ENCODE measurements at regions not wholly inside any gene's neighbourhood (a gene's known extent, or its start where the extent isn't known, plus 50 kb on each side); places are given as distances from the start of the nearest gene placed in this dataset.

GRCh38 chr15:25972141-25972675, 109.1 kb upstream of the ATP10A start:
- Mint-ChIP-seq H3K27me3 (peaks cover 3% of the 10 kb centered on the region), H3K4me1 (no peaks in the 10 kb centered on the region), H3K27ac (no peak overlapping the region), H3K4me3 (no peak overlapping the region), H3K9me3 (ENCODE audit: insufficient read depth) (no peaks in the 10 kb centered on the region)
- no peaks in the 10 kb centered on the region for H3K36me3 ChIP-seq (replicated peaks in 1 of 2; ENCODE audit: control extremely low read depth in 1 of 2, control insufficient read depth in 1 of 2, extremely low read depth in 1 of 2, insufficient read depth in 2 of 2, low read length in 1 of 2)
- ChIA-PET CTCF (no interaction called here), POLR2A (no interaction called here)
- H3K4me1 ChIP-seq (ENCODE audit: control insufficient read depth in 2 of 2, insufficient read depth in 2 of 2, low read length in 2 of 2), result no peaks in the 10 kb centered on the region
- H3K27me3 ChIP-seq (replicated peaks in 1 of 4; ENCODE audit: control extremely low read depth in 1 of 4, control insufficient read depth in 3 of 4, insufficient read depth in 4 of 4, low read length in 3 of 4), result no peaks in the 10 kb centered on the region
- peaks cover 0 to 4% (median 0%) of the 10 kb centered on the region in 3 donors for H3K9me3 ChIP-seq (ENCODE audit: control extremely low read depth in 1 of 3, control insufficient read depth in 2 of 3, insufficient read depth in 1 of 3, low read length in 2 of 3)
- intact Hi-C loops (cut with micrococcal nuclease), result no loop called here
- H3K79me2 ChIP-seq (ENCODE audit: control insufficient read depth, insufficient read depth, low read length), result no peaks in the 10 kb centered on the region
- no peak overlapping the region for H3K9ac ChIP-seq (ENCODE audit: low read length)
- no peak overlapping the region for H3K4me2 ChIP-seq (replicated peaks; ENCODE audit: low read depth, low read length, poor library complexity, severe bottlenecking)
- ATAC-seq (ENCODE audit: low read depth) (no peak), DNase-seq (no peak)
- no peak for TF ChIP-seq EZH2 (IDR thresholded peaks at IDR 0.05; ENCODE audit: borderline replicate concordance, insufficient read depth, low read depth, low read length, poor library complexity, severe bottlenecking)
- no peak for TF ChIP-seq CTCF (IDR thresholded peaks at IDR 0.05)
- H2AFZ ChIP-seq (ENCODE audit: insufficient read depth, low read depth, low read length, poor library complexity, severe bottlenecking), result no peak overlapping the region
- H3K4me3 ChIP-seq (ENCODE audit: control extremely low read depth in 1 of 5, extremely low read depth in 1 of 5, insufficient read depth in 1 of 5, low read depth in 2 of 5, low read length in 4 of 5), result no peak overlapping the region
- H3K27ac ChIP-seq (ENCODE audit: low read length in 2 of 2), result no peak overlapping the region
- 100% methylated on average over 2 of the region's 4 CpGs for WGBS (ENCODE audit: insufficient coverage)
- no peaks in the 10 kb centered on the region for H4K20me1 ChIP-seq (ENCODE audit: control insufficient read depth, insufficient read depth, low read length, poor library complexity, severe bottlenecking)

- no peak for ATAC-seq (ENCODE audit: low read depth)
- ChIA-PET POLR2A (no interaction called here), CTCF (no interaction called here)
- Histone ChIP-seq H3K9ac (ENCODE audit: low read length) (no peak overlapping the region), H3K36me3 (replicated peaks in 1 of 2; ENCODE audit: control extremely low read depth in 1 of 2, control insufficient read depth in 1 of 2, extremely low read depth in 1 of 2, insufficient read depth in 2 of 2, low read length in 1 of 2) (no peaks in the 10 kb centered on the region), H3K4me1 (ENCODE audit: control insufficient read depth in 2 of 2, insufficient read depth in 2 of 2, low read length in 2 of 2) (no peaks in the 10 kb centered on the region), H3K27ac (ENCODE audit: low read length in 2 of 2) (no peak overlapping the region), H2AFZ (ENCODE audit: insufficient read depth, low read depth, low read length, poor library complexity, severe bottlenecking) (no peak overlapping the region), H3K4me2 (replicated peaks; ENCODE audit: low read depth, low read length, poor library complexity, severe bottlenecking) (no peak overlapping the region), H3K9me3 (ENCODE audit: control extremely low read depth in 1 of 3, control insufficient read depth in 2 of 3, insufficient read depth in 1 of 3, low read length in 2 of 3) (peaks cover 0 to 4% (median 0%) of the 10 kb centered on the region in 3 donors), H3K27me3 (replicated peaks in 1 of 4; ENCODE audit: control extremely low read depth in 1 of 4, control insufficient read depth in 3 of 4, insufficient read depth in 4 of 4, low read length in 3 of 4) (no peaks in the 10 kb centered on the region), H3K4me3 (ENCODE audit: control extremely low read depth in 1 of 5, extremely low read depth in 1 of 5, insufficient read depth in 1 of 5, low read depth in 2 of 5, low read length in 4 of 5) (no peak overlapping the region), H4K20me1 (ENCODE audit: control insufficient read depth, insufficient read depth, low read length, poor library complexity, severe bottlenecking) (no peaks in the 10 kb centered on the region), H3K79me2 (ENCODE audit: control insufficient read depth, insufficient read depth, low read length) (no peaks in the 10 kb centered on the region)
- TF ChIP-seq CTCF (IDR thresholded peaks at IDR 0.05), result no peak
- no peak for TF ChIP-seq EZH2 (IDR thresholded peaks at IDR 0.05; ENCODE audit: borderline replicate concordance, insufficient read depth, low read depth, low read length, poor library complexity, severe bottlenecking)
- no peak overlapping the region for H3K27ac Mint-ChIP-seq
- intact Hi-C loops (cut with micrococcal nuclease), result no loop called here
- no peak overlapping the region for H3K4me3 Mint-ChIP-seq
- no peak for DNase-seq
- H3K9me3 Mint-ChIP-seq (ENCODE audit: insufficient read depth), result no peaks in the 10 kb centered on the region
- peaks cover 3% of the 10 kb centered on the region for H3K27me3 Mint-ChIP-seq
- H3K4me1 Mint-ChIP-seq, result no peaks in the 10 kb centered on the region
- WGBS (ENCODE audit: insufficient coverage), result 67% methylated on average over 4 of the region's 6 CpGs
Observed at GRCh38 chr15:25971053-25971452, 107.9 kb upstream of the ATP10A start.
